Neural crest cell (in vitro differentiated cells): ENCODE measurements at regions not wholly inside any gene's neighbourhood (a gene's known extent, or its start where the extent isn't known, plus 50 kb on each side); places are given as distances from the start of the nearest gene placed in this dataset.

Experiments used
- DNase-seq: peaks from one replicate; pipeline ENCODE4 v3.0.0; 2021; ENCODE audit warnings: low read depth, mixed read lengths, low spot score
- H3K27ac Mint-ChIP-seq: one replicate; pipeline ENCODE4 v1.8.0; 2021; ENCODE audit warnings: mild to moderate bottlenecking, mixed read lengths; ENCODE audit not compliant: unreplicated experiment
- H3K27me3 Mint-ChIP-seq: 2 replicates; pipeline ENCODE4 v1.8.0; 2021; ENCODE audit warnings: low read depth, mild to moderate bottlenecking, mixed read lengths
- H3K36me3 Mint-ChIP-seq: 2 replicates; pipeline ENCODE4 v1.8.0; 2021; ENCODE audit warnings: low read depth, mild to moderate bottlenecking, mixed read lengths
- H3K4me1 Mint-ChIP-seq: 2 replicates; pipeline ENCODE4 v1.8.0; 2021; ENCODE audit warnings: mixed read lengths
- H3K4me3 Mint-ChIP-seq: one replicate; pipeline ENCODE4 v1.8.0; 2021; ENCODE audit warnings: mild to moderate bottlenecking, mixed read lengths
- H3K9me3 Mint-ChIP-seq: 2 replicates; pipeline ENCODE4 v1.8.0; 2021; ENCODE audit warnings: mixed read lengths
- CTCF ChIP-seq: fragments of 200-600 bp; sonication (generic); conservative IDR thresholded peaks from 2 replicates; pipeline ENCODE4 v1.5.0; 2021; ENCODE audit warnings: antibody characterized with exemption, mild to moderate bottlenecking

GRCh38 chr20:58109126-58109880 is 119.2 kb downstream of the ANKRD60 start:
- Mint-ChIP-seq H3K27ac (no peak overlapping the region), H3K36me3 (no peaks in the 10 kb centered on the region), H3K9me3 (no peaks in the 10 kb centered on the region), H3K4me1 (peaks cover 7% of the 10 kb centered on the region), H3K27me3 (no peaks in the 10 kb centered on the region), H3K4me3 (no peak overlapping the region)
- no peak for DNase-seq
- TF ChIP-seq CTCF: no peak

GRCh38 chr20:58107533-58107932 is 120.9 kb downstream of the ANKRD60 start:
- Mint-ChIP-seq H3K27ac (no peak overlapping the region), H3K27me3 (no peaks in the 10 kb centered on the region), H3K36me3 (no peaks in the 10 kb centered on the region), H3K9me3 (no peaks in the 10 kb centered on the region), H3K4me3 (no peak overlapping the region), H3K4me1 (peaks cover 13% of the 10 kb centered on the region)
- TF ChIP-seq CTCF: no peak
- no peak for DNase-seq

- Mint-ChIP-seq H3K27ac (no peak overlapping the region), H3K36me3 (no peaks in the 10 kb centered on the region), H3K4me1 (peaks cover 8% of the 10 kb centered on the region), H3K4me3 (no peak overlapping the region), H3K27me3 (no peaks in the 10 kb centered on the region), H3K9me3 (no peaks in the 10 kb centered on the region)
- no peak for DNase-seq
- TF ChIP-seq CTCF: no peak
Observed at GRCh38 chr20:58106143-58106750, 122.2 kb downstream of the ANKRD60 start.

GRCh38 chr20:58103961-58104360 is 124.5 kb downstream of the ANKRD60 start:
- Mint-ChIP-seq H3K27ac (no peak overlapping the region), H3K36me3 (no peaks in the 10 kb centered on the region), H3K9me3 (no peaks in the 10 kb centered on the region), H3K4me1 (peaks cover 5% of the 10 kb centered on the region), H3K4me3 (no peak overlapping the region), H3K27me3 (no peaks in the 10 kb centered on the region)
- no peak for TF ChIP-seq CTCF
- DNase-seq: no peak

GRCh38 chr20:58103517-58103904 is 124.9 kb downstream of the ANKRD60 start:
- Mint-ChIP-seq H3K4me3 (no peak overlapping the region), H3K36me3 (no peaks in the 10 kb centered on the region), H3K9me3 (no peaks in the 10 kb centered on the region), H3K27me3 (no peaks in the 10 kb centered on the region), H3K27ac (no peak overlapping the region), H3K4me1 (peaks cover 5% of the 10 kb centered on the region)
- TF ChIP-seq CTCF: no peak
- no peak for DNase-seq
